ENCODE measurements at regions not wholly inside any gene's neighbourhood (a gene's known extent, or its start where the extent isn't known, plus 50 kb on each side); places are given as distances from the start of the nearest gene placed in this dataset.
"Not testable (repeated sequence)": the region's sequence is repeated elsewhere in the genome, so short reads cannot be mapped to it uniquely, and the experiment has no call there.

DNA sequence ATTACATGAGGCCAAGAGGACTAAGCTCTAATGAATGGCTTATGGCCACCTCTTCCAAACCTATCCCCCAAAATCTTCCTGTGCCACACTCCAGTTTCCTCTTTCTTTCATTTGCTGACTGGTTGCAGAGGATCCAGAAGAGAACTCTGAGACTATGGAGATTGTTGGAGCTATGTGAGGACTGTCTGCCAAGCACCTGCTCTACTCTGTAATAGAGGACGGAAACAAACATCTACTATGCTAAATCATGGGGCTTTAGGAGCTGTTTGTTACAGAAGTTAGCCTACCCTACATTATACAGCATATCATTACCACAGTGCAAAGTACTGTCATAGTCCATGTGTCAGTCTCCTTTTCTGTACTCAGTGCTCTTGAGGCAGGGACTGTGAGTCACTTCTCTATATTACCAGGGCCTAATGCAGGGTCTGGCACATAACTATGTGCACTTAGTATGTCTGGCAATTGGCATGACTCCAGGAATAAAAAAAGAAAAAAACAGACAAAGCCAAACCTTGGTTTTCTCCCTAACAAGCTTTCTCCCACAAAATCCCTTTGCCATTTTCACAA lies 95.1 kb downstream of the RPAP3 start:
- in situ Hi-C loops (cut with MboI; ENCODE audit: low sequenced_read_pairs): no loop called here

DNA sequence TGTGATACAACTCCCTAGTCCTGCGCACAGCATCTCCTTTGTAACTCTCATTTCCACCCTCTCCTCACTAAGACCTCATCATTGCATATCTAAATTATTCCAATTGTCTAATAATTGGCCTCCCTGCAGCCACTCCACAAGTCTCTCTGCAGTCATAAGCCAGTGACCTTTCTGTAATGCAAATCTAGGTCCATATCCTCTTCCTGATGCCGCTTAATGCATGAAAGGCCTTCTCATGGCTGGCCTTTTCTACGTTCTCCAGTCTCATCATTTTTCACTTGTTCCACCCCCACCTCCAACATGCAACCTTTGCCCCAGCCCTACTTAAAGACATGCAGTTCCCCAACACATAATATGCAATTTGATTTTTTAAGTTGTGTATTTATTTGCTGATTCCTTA lies 96.0 kb downstream of the RPAP3 start:
- in situ Hi-C loops (cut with MboI; ENCODE audit: low sequenced_read_pairs): no loop called here

DNA sequence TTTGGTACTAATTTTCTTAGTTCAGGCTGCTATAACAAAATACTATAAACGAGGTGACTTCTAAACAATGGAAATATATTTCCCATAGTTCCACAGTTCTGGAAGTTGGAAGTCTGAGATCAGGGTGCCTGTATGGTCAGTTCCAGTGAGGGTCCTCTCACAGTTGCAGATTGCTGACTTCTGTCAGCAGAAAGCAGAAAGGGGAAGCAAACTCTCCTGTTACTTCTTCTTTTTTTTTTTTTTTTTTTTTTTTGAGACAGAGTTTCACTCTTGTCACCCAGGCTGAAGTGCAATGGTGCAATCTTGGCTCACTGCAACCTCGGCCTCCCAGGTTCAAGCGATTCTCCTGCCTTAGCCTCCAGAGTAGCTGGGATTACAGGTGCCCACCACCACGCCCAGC lies 97.2 kb downstream of the RPAP3 start:
- in situ Hi-C loops (cut with MboI; ENCODE audit: low sequenced_read_pairs): not testable (repeated sequence)

DNA sequence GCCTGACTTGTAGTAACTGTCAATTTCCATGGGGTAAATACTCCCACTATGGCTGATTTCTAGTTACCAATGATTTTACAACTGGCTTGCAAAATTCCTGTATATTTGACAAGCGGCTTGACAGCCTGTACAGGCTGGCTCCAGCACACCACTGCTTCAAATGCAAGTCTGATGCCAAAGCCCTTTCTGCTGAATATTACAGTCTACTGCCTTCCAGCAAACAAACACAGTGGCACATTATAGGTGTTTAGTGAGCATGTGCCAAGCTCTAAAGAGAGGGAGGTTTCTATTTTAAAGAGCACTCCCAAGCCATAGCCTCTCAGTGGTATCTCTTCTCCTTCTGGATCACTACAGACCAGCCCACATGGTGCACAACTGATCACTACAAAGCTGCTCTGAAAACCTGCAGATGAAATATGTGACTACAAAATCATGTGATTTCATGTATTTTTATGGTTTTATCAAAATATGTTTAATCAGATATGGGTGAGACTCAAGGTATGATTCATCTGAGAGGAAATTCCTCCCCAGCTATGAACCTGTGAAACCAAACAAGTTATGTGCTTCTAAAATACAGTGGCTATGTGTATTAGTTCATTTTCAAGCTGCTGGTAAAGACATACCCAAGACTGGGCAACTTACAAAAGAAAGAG lies 101.5 kb downstream of the RPAP3 start:
- in situ Hi-C loops (cut with MboI; ENCODE audit: low sequenced_read_pairs): no loop called here

DNA sequence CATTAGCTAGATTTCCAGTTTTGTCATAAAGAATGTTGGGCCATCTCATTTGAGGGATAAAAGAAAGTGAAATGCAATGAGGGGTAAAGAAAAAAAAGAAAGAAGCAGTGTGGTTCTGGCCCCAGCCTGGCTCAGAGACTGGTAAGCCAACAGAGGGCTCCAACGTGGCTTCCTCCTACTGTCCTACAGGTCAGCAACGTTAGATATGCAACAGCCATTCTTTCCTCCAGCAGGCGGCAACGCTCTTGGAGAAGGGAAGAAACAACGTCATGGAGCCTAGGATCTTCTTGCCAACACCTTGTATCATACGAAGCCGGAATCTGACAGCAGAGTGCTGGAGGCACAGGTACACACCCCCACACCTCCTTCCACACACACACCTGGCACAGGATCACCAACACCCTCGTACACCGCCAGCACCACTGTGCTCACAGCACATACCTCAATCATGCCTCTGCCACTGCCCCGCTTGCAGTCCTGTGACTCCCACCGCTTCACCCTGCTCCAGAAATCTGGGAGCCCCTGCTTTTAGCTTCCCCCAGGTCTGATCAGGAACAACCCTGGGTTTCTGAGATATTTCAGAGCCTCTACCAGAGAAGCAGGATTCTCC lies 102.8 kb downstream of the RPAP3 start:
- in situ Hi-C loops (cut with MboI; ENCODE audit: low sequenced_read_pairs): no loop called here

DNA sequence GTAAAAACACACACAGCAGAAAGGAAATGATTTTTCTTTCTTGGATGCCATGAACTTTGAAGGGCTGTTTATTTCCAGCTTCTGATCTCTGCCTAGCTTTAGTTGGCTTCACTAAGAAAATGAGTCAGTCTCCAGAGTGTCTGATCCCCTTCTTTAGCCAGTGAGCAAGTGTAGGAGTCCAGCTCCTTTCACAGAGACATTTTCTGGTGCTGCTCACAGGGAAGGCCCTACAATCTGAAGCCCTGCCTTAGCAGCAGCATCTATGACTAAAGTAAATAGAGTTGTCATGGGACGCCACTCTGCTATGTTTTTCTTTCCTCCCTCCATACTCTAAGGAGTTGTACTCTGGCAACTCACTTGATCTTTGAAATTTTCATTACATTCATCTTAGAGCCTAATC lies 103.5 kb downstream of the RPAP3 start:
- in situ Hi-C loops (cut with MboI; ENCODE audit: low sequenced_read_pairs): no loop called here

DNA sequence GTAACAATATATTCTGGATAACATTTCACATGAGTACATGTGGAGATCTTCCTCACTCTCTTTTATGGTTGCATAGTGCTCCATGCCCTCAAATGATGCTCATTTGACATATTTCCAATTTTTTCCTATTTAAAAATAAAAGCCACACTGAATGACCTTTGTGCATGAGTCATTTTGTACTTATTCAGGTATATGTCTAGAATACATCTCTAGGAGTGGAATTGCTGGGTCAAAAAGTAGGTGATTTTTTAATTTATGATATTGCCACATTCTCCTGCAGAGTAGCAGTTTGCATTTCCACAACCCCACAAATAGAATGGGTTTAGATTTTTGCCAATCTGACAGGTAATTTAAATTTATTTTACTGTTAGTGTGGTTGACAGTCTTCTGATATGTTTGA lies 104.8 kb downstream of the RPAP3 start:
- in situ Hi-C loops (cut with MboI; ENCODE audit: low sequenced_read_pairs): no loop called here

DNA sequence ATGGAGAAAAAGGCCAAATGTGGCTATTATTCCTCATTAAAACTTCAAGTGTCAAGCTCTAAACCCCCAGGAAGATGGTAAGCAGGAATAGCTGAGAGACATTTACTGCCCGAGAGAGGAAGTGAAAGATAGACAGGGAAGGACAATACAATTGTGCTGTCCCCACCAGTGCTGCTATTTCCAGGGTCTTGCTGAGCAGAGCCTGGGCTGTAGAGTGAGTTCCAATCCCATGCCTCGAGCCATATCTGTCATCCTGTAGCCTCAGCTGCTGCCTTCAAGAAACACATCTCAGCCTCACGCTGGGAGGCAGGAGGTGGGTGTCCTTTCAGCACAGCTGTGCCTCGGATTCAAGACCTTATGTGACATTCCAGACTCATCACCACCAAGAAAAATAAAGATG lies 114.0 kb downstream of the RPAP3 start:
- in situ Hi-C loops (cut with MboI; ENCODE audit: low sequenced_read_pairs): no loop called here

DNA sequence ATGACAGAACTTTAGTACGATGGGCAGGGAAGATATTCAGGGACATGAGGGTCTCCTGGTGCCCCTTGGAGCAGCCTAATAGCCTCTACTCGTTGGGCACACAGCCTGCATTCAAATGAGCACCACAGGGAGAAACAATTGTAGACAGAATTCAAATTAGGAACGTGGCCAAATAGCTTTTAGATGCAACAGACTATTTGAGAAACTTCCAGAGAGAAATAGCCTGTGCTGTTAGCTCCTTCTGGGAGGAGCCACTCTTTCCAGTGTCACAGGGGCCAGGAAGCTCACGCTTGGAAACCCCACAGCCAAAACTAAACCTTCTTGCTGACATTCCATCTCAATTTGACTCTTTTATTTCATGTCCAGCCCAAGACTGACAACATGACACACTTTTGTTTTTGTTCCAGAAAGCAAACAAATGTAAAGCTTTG lies 114.5 kb downstream of the RPAP3 start:
- in situ Hi-C loops (cut with MboI; ENCODE audit: low sequenced_read_pairs): no loop called here

DNA sequence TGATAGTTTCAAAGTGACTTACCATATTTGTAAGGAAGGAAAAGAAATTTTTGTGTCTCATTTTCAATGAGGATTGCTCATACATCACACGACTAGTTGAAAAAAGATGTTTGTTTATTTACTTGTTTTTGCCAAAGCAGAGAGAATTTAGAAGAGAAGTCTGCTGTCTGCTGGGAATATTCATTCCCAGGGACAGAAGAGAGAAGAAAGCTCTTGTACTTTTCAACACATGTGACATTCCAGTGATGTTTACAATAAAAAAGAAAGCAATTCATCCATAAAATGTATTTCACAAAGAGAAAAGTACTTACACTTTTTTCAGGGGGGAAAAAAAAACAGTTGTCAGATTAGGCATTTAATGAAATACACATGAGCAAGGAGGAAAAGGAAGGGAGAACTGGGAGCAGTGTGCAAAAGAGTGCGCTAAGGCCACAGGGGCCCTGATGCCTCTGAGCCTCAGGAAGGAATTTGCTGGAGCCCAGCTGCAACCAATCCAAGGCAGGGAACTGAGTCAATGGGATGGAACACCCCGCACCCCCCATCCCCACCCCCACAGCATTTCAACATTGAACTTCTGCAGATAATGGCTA lies 115.0 kb downstream of the RPAP3 start:
- in situ Hi-C loops (cut with MboI; ENCODE audit: low sequenced_read_pairs): no loop called here

DNA sequence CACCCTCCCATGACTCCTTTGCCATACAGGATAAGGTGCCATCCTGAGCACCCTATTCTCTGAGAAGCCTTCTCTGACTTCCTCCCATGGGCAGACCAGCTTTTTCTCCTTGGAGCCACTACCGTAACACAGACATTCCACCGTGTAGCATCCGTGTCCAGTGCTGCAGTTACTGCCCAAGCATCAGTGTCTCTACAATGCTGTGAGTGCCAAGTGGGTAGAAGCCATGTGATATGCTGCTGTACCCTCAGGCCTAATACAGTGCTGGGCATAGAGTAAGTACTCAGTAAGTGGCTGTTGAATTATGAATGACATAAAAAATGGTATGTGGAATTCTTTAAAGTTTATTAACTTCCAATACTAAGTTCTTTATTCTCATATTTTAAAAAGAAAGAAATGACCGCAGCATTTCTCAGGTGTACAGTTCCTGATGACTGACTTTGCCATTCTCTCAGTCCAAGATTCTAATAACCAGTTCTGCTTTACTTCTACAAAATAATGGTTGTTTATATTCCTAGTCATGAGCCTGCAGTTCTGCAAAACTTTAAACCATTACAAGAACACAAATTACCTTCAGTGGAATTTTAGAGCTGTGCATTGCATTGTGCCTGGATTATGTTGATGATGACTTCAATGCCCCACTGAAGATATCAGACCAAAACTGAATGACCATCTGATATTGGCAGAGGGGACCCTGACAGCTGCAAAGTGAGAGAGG lies 118.7 kb downstream of the RPAP3 start:
- in situ Hi-C loops (cut with MboI; ENCODE audit: low sequenced_read_pairs): no loop called here

DNA sequence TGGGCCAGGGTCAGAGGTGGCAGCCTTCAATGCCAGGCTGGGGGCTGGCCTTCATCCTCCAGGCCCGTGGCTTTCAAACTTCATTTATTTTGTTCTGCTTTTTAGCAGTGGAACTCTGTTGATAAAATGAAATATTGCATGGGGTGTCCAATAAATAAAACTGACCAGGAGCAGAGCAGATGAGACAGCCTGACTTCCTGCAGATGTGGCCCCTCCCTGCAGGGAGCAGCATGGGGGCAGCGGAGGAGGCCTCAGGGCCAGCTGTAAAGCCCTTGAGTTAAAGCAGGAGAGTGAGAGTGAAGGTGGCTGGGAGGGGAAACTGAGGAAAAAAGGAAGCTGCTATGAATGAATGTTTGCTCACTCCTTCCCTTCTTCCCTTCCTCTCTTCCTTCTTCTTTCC lies 120.3 kb downstream of the RPAP3 start:
- in situ Hi-C loops (cut with MboI; ENCODE audit: low sequenced_read_pairs): no loop called here

DNA sequence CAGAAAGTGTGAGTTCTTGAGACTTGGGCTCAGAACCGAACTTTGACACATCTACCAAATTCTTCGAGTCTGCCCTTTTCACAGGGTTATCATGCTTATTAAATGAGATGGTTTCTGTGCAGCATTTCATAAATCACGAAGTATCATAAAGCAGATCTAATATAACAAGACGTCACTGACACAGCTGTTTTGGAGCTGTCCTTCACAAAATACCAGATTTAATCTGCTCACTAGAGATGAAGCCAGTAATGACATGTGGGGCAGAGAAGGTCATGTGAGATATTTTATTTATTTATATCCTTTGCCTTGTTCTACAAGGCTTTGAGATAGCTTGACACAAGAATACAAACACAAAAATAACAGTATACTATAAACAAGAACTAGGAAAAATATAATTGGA lies 127.0 kb downstream of the RPAP3 start:
- in situ Hi-C loops (cut with MboI; ENCODE audit: low sequenced_read_pairs): no loop called here

DNA sequence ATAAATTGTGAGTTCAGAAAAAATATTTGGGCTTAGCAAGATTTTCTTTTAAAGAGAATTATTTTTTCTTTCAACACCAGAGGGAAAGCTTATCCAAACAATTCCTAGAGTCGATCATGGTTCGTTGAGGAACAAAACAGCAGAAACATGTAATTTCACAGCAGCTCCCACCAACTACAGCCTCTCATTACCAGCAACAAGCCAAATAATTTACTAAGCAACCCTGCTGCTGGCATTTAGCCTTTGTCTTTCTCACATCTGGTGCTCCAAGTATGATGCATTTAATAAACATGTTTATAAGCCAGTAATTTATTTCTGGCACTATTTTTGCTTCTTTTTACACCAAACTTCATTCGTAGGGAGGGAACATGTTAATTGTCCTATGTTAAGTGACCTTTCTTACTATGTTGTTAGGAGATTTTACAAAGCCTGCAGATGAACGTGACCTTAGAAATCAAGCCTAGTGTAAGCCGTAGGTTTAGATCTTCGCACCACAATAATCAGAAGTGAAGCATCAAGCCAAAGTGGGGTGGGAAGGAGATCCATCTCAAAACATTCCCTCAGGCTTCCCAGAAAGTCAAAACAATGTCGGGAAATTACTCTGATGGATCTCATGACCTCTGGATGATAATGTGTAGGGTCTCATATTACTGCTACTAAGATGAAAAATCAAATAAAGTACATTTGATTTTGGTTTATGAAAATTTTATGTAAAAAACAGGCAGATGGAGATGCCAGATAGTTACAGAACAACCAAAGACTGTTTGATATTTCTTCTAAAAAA lies 128.4 kb downstream of the RPAP3 start:
- in situ Hi-C loops (cut with MboI; ENCODE audit: low sequenced_read_pairs): no loop called here

DNA sequence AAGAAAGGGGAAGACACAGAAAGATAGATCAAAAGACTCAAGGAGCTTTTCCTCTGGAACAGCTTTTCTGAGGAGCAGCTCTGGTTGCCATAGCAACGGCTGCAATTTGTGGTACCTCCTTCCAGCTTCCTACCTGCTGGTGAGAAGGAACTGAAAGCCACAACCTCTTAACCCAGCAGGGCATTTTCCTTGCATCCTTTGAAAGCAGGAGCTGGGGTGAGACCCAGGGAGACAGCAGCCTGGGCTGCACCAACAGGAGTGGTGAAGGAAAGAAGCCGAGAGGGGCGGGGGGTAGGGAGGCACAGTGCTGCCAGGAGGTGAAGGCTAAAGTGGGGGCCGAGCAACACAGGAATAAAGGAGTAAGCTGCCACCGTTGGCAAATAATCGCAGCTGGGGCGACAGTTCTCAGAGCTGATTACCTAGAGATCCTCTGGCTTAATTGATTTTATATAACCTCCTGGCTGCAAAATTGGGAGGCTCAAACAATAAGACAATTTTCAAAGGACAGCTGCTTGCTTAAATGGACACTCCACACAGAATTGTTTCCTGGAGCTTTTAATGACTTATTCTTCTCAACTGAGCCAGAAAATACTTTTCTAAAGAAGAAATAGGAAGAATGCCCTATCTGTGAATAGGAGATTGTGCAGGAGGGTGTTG lies 129.4 kb downstream of the RPAP3 start:
- in situ Hi-C loops (cut with MboI; ENCODE audit: low sequenced_read_pairs): no loop called here

DNA sequence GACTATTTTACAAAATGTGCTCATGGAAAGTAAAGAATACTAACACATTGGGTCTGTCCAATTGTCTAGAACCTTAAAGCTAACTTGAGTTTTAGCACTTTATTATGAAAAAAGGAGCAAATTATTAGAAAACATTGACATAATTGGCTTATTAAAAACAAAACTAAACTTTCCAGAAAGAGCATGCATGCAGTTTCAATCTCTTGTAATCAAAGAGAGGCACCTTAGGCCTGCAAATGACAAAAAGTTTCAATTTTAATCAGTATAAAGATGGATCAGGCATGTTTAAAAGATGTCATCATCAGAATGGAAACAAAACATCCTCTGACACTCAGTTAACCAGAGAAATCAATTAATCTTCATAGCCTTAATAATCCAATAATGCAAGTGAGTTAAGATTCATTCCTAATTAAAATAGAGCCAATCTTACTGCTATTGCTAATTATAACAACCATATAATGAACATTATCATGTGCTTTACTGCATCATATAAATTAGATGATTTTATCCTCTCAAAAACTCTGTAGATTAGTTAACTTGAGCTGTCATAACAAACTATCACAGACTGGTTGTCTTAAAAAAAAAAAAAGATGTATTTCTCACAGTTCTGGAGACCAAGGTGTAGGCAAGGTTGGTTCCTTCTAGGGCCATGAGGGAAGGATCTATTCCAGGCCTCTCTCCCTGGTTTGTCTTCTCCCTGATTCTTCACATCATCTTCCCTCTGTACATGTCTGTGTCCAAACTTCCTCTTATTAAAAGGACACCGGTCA lies 131.4 kb downstream of the RPAP3 start:
- in situ Hi-C loops (cut with MboI; ENCODE audit: low sequenced_read_pairs): no loop called here

DNA sequence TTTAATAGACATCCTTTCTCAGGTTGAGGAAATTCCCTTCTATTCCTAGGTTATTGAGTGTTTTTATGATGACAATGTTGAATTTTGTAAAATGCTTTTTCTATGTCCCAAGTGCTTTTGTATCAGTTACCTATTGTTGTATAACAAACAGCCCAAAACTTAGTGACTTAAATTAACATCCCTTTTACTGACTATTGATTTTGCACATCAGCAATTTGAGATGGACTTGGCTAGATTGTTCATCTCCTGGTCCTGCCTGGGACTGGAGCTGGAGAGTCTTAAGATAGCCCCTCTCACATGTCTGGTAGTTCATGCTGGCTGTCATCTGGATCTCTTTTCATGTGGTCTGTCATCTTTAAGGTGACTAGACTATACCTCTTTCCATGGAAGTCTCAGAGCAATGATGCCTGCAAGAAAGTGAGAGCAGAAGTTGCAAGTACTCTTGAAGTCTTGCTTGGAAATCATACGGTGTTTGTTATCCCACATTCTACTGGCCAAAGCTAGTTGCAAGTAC lies 132.6 kb downstream of the RPAP3 start:
- in situ Hi-C loops (cut with MboI; ENCODE audit: low sequenced_read_pairs): no loop called here

DNA sequence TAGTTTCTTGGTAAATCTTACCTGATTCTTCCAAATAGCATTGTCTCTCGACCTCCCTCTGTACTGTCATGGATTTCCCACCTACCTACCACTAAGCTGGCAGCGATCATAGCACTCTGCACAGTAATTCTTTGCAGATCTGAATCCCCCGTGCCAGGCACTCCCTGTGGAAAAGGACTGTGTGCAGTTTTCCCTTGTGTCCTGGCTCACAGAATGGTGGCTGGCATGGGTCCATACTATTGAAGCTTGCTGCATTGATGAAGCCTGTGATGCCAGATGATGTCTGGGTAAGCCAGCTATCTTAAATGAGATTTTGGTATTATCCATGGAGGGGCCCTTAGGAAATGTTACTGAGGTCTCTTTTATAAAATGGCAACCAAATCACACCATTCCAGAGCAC lies 135.7 kb downstream of the RPAP3 start:
- in situ Hi-C loops (cut with MboI; ENCODE audit: low sequenced_read_pairs): no loop called here

DNA sequence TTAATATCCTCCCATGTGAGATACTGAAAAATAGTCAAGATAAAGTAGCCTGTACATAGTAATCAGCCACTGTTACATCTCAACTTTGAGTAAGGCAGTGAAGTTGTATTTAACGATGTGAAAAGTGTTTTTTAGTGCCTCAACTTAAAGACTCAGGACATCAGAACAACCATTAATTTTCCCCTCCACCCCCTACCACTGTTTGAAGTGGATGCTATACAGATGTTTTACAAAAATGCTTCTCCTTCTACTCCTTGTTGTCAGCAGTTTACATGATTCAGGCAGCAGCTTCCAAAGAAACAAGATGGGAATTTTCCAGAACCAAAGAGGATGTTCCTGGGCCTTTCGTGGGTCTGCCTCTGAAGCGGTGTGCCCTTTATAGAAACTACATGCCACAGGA lies 143.6 kb downstream of the RPAP3 start:
- in situ Hi-C loops (cut with MboI; ENCODE audit: low sequenced_read_pairs): no loop called here

Data from HL-60/S4 (cell line).